GM19035 (cell line): ENCODE measurements at regions not wholly inside any gene's neighbourhood (a gene's known extent, or its start where the extent isn't known, plus 50 kb on each side); places are given as distances from the start of the nearest gene placed in this dataset.

Source experiments
- ATAC-seq: cut with Tn5 transposase; IDR thresholded peaks from one replicate; pipeline ENCODE4 v1.9.1; 2021; ENCODE audit not compliant: unreplicated experiment

GRCh38 chr18:78540636-78541529, 438.7 kb upstream of the SALL3 start:
- no peak for ATAC-seq

GRCh38 chr18:78542204-78542603, 437.4 kb upstream of the SALL3 start:
- ATAC-seq: no peak

DNA sequence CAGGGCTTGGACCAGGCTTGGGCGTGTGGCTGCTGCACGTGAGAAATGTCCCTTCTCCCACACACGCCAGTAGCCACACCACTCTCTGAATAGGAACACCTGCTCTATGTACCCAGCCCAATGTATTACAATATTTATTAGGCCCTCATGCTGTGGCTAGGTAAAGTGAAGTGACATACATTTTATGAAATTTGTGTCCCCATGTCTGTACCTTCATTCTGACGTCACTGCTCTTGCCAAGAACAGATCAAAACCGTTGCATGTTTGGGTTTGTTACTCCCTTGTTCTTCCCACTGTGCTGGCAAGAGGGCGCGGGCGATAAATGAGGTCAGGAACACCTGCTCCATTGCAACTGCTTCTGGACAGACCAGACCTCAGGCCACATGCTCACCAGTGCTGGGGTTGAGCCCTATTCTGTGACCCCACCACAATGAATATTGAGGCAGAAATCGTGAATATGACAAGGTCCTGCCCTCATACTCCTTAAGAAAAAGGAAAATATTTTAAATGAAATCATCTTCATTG, 436.4 kb upstream of the SALL3 start:
- no peak for ATAC-seq

DNA sequence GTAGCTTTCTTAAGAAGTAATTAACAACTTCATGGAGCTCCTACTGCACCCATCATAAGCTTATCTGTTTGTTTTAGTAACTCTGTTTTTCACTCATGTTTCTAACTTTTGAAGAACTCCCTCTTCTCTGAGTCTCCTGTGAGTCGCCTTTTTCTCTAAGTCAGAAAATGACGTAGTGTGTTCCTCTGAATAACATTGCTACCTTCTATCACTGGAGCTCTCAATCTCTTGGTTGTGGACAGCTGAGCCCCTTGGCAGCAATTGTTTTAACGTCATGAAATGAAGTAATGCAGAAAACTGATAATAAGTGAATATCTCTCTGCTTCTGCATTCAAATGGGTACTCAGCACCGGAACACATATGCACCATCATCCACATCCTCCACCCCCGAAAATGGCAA, 433.3 kb upstream of the SALL3 start:
- no peak for ATAC-seq

- no peak for ATAC-seq
These were observed 431.8 kb upstream of the SALL3 start for GRCh38 chr18:78547817-78548216.

- ATAC-seq: no peak
These were observed 431.2 kb upstream of the SALL3 start for GRCh38 chr18:78548261-78549058.

DNA sequence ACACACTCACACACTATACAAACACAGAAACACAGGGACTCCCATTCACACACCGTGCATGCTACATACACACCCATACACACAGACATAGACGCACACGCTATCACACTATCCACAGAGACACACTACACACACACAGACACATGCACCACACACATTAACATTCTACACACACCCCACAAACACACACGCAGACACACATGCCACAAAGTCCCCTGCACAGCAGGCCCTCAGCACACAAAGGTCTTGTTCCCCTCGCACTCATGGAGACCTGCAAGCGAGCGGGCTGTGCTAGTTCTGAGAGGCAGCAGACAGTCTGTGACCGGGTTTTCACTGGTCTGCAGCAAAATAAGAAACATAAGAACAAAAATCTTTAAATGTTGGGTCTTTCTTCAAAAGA, 429.6 kb upstream of the SALL3 start:
- ATAC-seq: no peak

- no peak for ATAC-seq
These were observed 424.5 kb upstream of the SALL3 start for GRCh38 chr18:78554944-78555608.

GRCh38 chr18:78557371-78557770, 422.2 kb upstream of the SALL3 start:
- ATAC-seq: no peak

GRCh38 chr18:78558101-78558810, 421.4 kb upstream of the SALL3 start:
- ATAC-seq: no peak

DNA sequence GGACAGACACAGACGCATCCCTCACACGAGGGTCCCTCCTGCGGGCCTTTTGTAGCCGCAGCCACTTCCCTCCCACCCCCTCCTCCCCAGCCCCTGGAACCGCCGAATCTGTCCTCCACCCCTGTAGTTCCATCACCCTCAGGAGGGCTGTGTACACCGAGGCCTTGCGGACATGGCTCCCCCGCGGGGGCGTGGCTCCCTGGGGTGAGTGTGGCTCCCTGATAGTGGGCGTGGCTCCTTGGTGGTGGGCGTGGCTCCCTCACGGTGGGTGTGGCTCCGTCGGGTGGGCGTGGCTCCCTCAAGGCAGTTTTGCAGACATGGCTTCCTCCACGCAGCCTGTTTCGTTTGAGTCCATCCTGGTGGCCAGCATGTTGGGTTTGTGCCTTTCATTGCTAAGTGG, 420.7 kb upstream of the SALL3 start:
- ATAC-seq: no peak

DNA sequence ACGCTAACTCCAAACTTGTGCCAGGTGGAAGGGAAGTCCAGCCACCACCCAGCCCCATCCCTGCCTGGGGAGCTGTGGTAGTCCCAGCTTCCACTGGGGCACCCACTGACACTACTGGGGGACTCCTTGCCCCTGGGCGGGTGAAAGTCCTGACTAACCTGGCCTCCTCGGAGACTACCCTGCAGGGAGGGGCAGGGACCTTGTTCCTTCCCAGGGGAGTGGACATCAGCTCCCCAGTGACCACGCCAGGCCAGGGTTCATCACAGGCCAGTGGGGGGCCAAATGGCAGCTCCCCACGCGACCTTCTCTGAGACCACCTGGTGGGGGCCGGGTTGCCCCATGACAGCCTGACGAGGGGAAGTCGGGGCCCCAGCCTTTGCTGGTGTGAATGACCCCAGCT, 420.0 kb upstream of the SALL3 start:
- ATAC-seq: no peak

GRCh38 chr18:78561757-78562510, 417.7 kb upstream of the SALL3 start:
- ATAC-seq: no peak

DNA sequence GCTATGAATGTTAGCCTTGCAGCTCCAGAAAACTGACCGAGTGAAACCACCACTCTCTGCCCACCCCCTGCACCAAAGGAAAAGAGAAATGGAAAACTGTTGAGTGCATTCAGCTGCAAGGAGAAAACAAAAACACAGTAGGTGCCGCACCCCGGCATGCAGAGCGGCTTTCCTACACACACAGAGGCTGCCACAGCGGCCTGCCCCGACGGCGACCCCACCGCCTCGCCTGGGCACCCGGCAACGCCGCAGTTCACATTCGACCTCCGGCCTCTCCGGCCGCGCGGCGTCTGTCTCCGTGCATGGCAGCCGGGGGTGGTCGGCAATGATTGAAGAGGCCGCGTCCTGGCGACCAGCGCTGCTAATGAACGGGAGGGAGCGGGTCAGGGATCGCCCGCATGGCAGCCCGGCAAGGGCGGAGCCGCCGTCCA, 417.1 kb upstream of the SALL3 start:
- no peak for ATAC-seq

DNA sequence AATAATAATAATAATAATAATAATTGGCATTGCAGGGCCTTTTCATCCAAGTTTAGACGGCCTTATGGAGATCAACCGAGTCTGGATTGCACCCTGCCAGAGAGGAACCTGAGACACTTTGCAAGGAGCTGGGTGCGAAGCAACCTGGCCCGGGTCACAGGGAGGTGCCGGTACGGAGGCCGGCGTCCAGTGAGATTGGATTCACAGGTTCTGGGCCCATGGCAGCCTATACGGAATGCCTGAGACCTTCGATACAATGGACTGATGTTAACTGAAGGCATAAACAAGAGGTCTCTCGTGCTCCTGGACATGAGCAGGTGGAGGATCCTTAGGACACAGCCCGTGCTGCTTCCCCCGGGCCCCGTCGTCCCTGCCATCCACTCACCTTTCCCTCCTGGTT, 416.5 kb upstream of the SALL3 start:
- no peak for ATAC-seq

GRCh38 chr18:78564030-78564429, 415.6 kb upstream of the SALL3 start:
- no peak for ATAC-seq

GRCh38 chr18:78564518-78564917, 415.1 kb upstream of the SALL3 start:
- no peak for ATAC-seq

DNA sequence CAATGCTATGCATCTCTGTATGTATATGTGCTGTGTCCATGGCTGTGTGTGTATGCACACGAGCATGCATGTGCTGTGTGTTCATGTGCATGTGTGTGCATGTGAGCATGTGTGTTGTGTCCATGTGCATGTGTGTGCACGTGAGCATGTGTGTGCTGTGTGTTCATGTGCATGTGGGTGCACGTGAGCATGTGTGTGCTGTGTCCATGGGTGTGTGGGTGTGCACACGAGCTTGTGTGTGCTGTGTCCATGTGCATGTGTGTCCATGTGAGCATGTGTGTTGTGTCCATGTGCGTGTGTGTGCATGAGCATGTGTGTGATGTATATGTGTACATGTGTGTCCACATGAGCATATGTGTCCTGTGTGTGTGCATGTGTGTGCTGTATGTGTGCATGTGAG, 414.4 kb upstream of the SALL3 start:
- ATAC-seq: no peak

DNA sequence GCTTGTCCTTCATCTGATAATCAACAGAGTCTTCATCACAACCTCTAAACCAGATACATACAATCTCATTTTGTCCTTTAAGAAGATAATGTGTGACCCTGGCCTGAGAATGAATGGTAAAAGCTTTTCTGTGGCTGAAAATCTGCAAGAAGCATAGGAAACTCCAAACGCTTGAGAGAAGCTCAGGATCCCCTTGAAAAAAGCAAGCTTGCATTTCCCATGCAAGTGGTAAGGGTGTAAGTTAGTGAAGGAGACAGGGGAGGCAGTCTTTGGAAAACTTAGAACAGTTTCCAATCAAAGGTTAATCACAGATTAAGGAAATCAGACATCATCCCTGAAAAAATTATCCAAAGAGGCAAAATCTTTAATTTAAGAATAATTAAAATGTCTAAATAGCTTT, 413.6 kb upstream of the SALL3 start:
- no peak for ATAC-seq

- ATAC-seq: no peak
These were observed 412.9 kb upstream of the SALL3 start for GRCh38 chr18:78566720-78567119.
